ENCODE measurements at regions not wholly inside any gene's neighbourhood (a gene's known extent, or its start where the extent isn't known, plus 50 kb on each side); places are given as distances from the start of the nearest gene placed in this dataset.

DNA sequence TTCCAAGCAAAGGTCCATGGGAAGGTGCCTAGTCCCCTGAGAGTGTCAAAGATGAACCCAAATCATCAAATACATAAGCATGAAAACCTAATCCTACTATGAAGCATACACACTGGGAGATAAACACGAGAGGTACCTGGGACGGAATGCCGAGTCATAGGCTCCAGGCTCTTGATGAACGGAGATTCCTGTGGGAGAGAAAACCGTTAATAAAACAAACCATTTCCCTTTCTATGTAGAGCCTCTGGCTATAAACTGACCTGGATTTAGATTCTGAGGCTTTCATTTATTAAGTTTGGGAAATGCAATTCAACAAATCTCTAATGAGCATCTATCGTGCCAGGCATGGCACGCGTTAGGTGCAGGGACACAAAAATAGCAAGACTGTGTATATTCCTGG lies 206.4 kb upstream of the IL12B start:
- DNase-seq (ENCODE audit: low read depth): no peak

GRCh38 chr5:159539678-159540077 lies 209.4 kb upstream of the IL12B start:
- no peak for DNase-seq (ENCODE audit: low read depth)

DNA sequence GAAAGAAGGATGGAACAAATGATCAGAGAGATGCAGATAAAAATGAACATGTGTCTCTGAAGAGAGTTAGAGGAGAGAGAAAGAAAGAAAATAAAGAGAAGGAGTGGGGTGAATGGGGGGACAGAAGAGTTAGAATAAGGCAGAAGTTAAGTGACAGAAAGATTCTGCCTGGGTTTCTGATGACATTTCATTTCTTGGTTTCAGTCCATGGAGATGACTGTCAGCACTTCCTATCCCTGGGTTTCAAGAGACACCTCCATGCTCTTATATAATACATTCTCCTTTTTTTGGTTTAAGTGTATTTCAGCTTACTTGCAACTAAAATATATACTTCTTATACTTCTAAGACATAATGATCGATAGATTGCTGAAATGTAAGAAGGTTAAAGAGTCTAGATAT lies 213.0 kb upstream of the IL12B start:
- DNase-seq (ENCODE audit: low read depth): no peak

GRCh38 chr5:159545156-159545555 lies 214.9 kb upstream of the IL12B start:
- DNase-seq (ENCODE audit: low read depth): no peak

DNA sequence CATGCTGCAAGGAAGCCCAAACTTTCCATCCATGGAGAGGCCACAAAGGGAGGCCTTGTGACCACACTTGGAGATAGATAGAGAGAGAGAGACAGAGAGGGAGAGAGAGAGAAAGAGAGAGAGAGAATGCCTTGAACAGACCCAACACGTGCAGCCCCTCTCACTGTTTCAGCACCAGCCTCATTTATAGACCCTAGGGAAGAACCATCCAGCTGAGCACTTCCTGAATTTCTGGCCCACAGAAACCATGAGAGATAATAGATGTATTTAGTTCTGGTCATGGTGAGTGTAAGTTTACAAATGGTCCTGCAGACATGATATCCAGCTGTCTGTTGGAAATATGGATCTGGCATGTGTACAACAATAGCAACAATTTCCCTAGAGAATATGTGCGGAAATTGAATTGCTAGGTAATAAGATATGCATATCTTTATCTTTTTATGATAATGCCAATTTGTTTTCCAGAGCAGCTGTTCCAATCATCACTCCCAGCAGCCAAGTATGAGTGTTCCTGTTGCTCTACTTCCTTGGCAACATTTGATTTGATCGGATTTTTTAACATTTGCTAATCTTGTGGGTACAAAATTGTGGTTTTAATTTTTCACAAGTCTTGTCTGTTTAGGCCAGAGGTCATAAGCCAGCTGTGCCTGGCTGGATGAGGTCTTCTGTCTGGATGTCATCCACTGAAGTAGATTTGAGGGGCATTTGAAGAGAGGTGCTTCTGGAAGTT lies 217.3 kb upstream of the IL12B start:
- no peak for DNase-seq (ENCODE audit: low read depth)

DNA sequence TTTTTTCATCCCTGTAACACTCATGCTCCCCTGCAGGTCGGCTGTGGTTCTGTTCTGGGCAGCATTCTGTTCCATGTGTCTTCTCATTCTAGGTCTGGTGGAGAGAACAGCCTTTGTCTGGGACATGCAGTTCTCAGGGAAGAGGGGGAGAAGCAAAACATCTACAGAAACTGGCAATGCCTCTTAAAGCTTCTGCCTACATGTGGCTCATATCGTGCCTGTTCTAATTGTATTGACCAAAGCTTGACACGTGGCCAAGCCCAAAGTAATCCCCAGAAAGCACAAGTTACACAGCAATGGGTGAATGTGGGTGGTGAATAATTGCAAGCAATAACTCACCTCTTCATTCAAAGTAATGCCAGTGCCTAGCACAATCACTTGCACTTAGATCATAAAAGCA lies 218.2 kb upstream of the IL12B start:
- no peak for DNase-seq (ENCODE audit: low read depth)

GRCh38 chr5:159549046-159549445 lies 218.8 kb upstream of the IL12B start:
- no peak for DNase-seq (ENCODE audit: low read depth)

DNA sequence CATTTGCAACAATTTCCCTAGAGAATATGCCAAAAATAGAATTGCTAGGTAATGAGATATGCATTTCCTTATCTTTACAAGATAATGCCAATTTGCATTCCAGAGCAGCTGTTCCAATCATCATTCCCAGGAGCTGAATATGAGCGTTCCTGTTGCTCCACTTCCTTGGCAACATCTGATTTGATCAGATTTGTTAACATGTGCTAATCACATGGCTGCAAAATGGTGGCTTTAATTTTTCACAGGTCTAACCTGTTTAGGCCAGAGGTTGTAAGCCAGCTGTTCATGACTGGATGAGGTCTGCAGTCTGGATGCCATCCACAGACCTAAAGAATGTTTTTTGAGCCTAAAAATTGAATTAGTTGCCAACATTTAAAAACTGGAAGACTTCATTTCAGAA lies 220.7 kb upstream of the IL12B start:
- no peak for DNase-seq (ENCODE audit: low read depth)

GRCh38 chr5:159552751-159553150 lies 222.5 kb upstream of the IL12B start:
- no peak for DNase-seq (ENCODE audit: low read depth)

- no peak for DNase-seq (ENCODE audit: low read depth)
Observed at GRCh38 chr5:159553792-159554191, 223.5 kb upstream of the IL12B start.

GRCh38 chr5:159555084-159555483 lies 224.8 kb upstream of the IL12B start:
- no peak for DNase-seq (ENCODE audit: low read depth)

DNA sequence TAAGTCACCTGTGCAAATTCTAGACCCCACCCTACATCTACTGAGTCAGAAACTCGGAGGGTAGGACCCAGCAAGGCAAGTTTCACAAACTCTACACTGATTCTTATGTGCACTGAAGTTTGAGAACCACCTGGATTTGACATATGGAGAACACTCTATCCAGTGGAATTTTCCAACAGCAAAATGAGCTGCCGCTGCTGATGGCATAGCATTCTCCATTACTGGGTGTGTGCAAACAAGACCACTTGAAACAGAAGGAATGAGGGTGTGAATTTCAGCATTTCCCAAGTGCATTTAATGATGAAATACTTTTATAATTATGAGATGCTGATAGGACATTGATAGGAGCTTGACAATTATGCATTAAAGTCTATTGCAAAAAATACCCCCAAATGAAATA lies 229.1 kb upstream of the IL12B start:
- no peak for DNase-seq (ENCODE audit: low read depth)

DNA sequence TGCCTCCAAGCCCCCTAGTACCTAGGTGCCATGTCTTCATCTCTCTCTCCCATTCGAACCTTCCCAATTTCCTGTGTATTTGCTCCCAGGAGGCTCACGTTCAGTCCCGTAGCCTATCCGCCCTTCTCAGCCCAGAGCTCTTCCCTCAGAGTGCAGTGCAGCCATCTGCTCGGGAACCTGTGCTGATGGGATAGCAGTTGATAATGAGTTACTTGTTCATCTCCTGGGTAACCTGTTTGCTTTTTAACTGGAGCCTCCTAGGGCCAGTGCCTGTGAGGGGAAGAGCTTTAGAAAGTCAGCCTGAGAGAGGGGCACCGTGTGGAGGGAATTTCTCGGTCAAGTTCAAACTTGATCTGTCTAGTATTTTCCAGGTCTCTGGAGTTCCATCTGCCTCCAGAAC lies 229.8 kb upstream of the IL12B start:
- no peak for DNase-seq (ENCODE audit: low read depth)

GRCh38 chr5:159564031-159564430 lies 233.7 kb upstream of the IL12B start:
- no peak for DNase-seq (ENCODE audit: low read depth)

GRCh38 chr5:159566832-159567231 lies 236.5 kb upstream of the IL12B start:
- DNase-seq (ENCODE audit: low read depth): no peak

DNA sequence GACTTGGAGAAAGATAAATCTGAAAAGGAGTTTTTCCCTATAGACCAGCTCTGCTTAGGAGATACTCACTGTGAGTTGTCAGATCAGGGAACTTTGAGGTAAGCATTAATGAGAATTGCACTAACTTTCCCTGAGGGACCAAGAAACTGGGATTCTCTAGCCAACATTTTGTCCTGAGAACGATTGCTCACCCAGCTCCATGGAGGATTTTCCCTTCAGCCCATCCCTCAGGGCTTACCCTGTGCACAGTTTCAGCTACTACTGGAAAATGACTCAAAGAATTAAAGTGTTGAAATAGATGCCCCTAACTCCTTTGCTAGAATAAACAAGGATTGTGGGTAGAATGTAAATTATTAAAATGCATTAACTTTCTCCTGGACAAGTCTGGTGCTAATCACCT lies 237.2 kb upstream of the IL12B start:
- DNase-seq (ENCODE audit: low read depth): no peak

DNA sequence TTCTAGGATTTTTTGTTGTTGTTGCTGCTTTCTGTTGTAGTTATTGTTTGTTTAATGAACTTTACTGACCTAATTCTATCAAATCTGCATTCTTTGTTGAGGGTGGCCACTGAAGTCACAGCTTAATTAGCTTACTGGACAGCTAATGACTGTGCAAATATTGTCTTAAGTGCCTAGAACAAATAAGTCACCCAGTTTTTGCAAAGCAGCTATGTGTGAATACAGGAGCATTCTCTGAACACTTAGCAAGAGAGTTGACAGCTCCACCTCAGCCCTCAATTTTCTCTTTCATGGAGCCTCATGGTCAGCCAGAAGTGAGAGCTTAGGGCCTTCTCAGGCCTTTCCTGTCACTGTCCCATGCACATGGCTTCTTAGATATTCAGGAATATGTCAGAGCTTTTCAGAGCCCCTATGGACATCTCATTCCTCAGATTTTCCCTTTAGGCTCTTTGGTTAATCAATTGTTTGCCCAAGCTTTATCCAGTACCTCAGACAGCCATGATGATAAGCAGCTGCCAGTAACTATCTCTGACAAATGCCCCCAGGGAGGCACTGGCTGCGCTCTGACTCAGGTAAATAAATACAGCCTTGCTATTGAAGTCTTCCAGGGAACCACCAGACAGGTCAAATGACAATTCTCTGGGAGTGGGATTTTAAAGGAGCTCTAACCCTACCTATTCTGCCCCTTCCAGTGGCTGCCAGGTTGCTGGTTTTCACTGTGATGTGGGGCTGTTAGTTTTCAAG lies 241.4 kb upstream of the IL12B start:
- no peak for DNase-seq (ENCODE audit: low read depth)

GRCh38 chr5:159576902-159577301 lies 246.6 kb upstream of the IL12B start:
- DNase-seq (ENCODE audit: low read depth): no peak

GRCh38 chr5:159581502-159582249 lies 251.4 kb upstream of the IL12B start:
- no peak for DNase-seq (ENCODE audit: low read depth)

DNA sequence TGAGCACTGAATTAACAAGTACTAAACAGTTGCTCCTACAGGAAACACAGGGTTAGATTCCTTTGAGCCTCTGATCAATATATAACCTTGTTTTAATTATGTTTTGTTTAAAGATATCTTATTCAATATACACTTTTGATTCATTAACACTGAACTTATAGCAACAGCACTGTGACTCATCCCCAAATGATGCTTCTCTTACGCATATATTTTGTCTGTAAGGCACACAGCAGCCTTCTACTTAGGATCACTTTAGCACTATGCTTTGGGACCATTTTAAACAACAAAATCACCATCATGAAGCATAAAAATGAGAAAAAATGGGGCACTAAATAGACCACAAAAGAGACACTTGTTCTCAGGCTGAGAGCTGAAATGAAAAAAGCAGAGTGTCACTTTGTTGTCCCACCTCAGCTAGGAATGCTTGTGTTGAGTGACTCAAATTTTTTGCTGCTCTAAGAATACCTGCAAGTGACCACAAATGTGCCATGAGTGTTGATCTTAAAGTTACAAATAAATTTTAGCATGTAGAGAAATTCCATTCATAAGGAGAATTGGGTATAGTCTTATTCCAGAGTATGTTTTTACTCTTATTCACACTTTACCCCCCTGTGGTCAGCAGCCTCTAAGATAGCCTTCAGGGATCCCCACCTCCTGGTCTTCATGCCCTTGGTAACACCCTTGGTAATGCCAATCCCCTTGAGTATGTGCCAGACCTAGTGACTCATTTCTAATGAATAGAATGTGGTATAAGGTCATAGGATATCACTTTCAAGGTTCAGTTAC lies 252.7 kb upstream of the IL12B start:
- DNase-seq (ENCODE audit: low read depth): no peak

- DNase-seq (ENCODE audit: low read depth): no peak
Observed at GRCh38 chr5:159586921-159587320, 256.6 kb upstream of the IL12B start.

GRCh38 chr5:159588941-159589340 lies 258.7 kb upstream of the IL12B start:
- DNase-seq (ENCODE audit: low read depth): no peak

All from activated T-cell treated with anti-CD3 and anti-CD28 coated beads for 24 hours (primary cell).